GM21737 (cell line): ENCODE measurements at regions not wholly inside any gene's neighbourhood (a gene's known extent, or its start where the extent isn't known, plus 50 kb on each side); places are given as distances from the start of the nearest gene placed in this dataset.
"Not testable (repeated sequence)": the region's sequence is repeated elsewhere in the genome, so short reads cannot be mapped to it uniquely, and the experiment has no call there.

Experiments used
- ATAC-seq: cut with Tn5 transposase; IDR thresholded peaks from one replicate; pipeline ENCODE4 v1.9.1; 2021; ENCODE audit warnings: mild to moderate bottlenecking, moderate library complexity; ENCODE audit not compliant: unreplicated experiment

DNA sequence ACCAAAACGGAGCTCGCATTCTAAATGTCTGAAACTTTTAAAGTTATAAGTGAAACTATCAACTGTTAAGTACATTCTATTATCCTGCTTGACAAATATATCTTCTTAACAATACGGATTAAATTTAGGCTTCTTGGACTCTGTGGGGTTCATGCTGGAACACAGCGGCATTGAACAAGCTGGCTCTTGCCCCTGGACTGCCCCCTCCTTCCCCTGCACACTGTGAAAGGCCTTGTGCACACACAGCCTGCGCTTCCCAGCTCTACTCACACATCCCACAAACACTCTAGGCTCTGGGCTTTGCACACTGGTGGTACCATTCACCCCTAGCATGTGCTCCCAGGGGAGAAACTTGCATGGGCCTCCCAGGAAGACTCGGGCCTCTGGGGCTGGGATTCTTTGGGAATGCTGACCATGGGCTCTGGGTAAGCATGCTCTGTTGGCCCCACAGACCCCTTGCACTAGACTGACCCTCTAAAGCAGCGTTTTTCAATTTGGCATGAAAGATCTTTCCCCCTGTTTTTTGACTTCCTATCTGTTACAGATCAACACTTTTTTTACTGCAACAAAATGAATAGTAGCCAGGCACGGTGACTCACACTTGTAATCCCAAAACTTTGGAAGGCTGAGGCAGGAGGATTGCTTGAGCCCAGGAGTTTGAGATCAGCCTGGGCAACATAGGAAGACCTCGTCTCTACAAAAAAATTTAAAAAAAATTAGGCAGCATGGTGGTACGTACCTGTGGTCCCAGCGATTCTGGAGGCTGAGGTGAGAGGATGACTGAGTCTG lies 96.2 kb upstream of the CPM start:
- no peak for ATAC-seq

- no peak for ATAC-seq
Observed at GRCh38 chr12:69030321-69030720, 97.3 kb upstream of the CPM start.

GRCh38 chr12:69036533-69036932 lies 103.6 kb upstream of the CPM start:
- ATAC-seq = no peak

DNA sequence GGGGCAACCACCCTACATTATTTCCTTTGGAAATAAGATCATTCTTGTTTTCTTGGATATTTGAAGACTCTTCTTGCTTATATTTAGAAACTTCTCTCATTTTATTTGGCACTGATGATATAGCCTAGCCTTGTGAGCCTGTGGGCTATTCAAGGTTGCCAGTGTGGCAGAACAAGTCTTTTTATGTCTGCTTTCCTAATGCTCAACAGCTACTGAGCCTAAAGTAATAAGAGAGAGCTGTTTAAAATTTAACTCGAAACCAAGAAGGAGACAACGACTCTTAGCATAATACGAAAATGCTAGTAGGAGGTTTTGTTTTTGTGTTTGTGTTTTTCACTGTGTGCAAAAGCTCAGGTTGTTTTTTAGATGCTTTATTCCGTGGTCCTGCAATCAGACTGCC lies 104.0 kb upstream of the CPM start:
- no peak for ATAC-seq

DNA sequence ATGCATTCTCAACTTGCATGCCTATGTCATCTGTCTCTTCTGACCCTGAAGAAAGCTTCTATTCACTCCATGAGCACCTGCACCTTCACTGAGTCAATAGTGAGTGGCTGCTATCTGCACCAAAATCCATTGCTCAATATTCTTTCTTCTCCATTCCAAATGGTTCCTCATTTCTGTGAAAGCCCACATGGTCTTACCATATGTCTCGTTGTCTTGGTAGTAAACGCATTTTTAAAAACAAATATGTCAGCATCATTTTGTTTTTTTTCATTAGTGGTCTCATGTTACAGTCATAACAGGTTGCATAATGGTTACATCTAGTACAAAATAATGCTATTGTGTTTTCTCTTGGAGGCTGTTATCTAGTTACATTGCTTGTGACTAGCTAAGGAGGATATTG lies 106.9 kb upstream of the CPM start:
- no peak for ATAC-seq

- ATAC-seq = no peak
Observed at GRCh38 chr12:69042557-69042956, 109.6 kb upstream of the CPM start.

DNA sequence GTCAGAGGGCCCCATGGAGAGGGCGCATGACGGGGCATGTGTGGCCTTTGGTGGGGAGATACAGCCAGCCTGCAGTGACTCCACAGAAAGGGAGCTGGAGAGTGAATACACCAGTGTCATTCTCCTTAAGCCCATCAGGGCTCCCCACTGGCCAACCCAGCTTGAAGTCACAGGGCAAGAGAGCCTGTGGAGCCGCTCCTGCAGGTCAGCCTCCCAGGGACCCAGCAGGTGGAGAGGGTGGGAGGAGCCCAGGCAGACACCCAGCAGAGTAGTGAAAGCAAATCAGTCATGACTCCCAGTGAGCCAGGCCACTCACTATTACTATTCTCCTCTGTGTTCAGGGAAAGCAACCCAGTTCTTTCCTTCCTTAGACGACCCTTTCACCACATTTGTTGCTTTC lies 110.0 kb upstream of the CPM start:
- no peak for ATAC-seq

- ATAC-seq = no peak
Observed at GRCh38 chr12:69044887-69045286, 111.9 kb upstream of the CPM start.

DNA sequence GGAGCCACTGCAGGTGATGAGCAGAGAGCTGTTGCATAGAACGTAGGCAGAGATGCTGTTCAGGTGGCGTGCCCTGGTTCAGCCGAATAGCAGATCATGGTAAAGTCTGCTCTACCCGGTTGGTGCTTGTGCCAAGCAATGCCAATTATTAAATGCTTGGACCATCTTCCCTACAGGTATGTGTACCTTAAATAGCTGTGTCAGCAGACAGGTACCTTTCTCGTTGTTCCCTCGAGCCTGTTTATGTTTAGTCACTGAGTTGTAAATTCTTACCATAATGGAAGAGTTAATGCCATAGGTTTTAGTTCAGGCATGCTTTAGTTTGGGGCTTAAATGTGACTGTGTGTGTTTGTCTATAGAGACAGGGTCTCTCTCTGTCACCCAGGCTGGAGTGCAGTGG lies 112.5 kb upstream of the CPM start:
- ATAC-seq = no peak

DNA sequence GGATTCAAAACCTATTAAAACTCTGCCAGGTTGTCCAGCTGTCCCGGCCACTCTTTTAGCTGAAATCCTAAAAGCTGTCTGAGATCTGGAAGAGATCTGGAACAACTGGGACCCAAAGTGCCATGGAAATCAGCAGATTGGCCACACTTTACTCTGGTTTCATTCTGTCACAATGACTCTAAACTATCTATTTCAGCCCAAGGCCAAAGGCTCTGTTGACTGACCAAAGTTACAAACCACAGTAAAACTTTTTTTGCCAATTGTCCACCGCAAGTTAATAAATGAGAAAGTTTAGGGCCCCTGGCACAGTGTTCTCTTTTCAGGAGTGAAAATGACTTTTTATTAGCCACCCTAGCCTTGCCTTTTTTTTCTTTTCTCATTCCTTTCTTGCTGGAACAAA lies 113.4 kb upstream of the CPM start:
- ATAC-seq = no peak

DNA sequence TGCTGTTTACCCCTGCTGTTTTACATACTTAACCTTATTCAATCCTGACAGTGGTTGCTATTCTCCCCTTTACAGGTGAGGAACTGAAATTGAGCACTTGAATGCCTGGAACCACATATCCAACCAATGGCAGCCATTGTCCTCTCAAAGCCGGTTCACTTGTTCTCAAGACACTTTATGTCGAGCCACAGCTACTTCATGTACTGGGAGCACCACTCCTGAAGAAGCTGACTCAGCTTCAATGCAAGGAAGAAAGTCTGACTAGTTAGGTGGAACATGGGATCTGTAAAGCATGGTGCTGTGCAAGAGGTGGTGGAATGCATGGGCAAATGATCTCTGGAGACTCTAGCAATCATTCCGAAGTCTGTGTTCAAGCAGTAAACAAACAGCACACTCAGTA lies 113.9 kb upstream of the CPM start:
- no peak for ATAC-seq

DNA sequence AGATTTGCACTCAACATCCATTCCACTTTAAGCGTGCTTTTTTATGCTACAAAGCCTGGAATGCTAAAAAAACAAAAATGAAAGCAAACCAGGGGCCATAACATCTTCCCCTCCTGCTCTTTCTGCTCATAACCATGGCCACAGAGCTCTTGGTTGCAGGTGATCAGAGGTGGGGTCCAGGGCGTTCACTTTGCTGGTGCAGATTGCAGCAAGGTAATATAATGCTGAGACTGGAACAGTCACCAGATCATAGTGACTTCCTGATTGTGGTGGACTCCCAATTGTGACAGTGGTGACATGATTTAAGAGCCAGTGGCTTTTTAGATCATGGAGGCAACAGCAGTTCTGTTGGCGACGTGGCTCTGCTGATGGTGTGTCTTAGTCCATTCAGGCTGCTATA lies 115.0 kb upstream of the CPM start:
- ATAC-seq = no peak

- ATAC-seq = not testable (repeated sequence)
Observed at GRCh38 chr12:69049855-69050254, 116.9 kb upstream of the CPM start.

GRCh38 chr12:69052613-69053408 lies 119.8 kb upstream of the CPM start:
- no peak for ATAC-seq

- no peak for ATAC-seq
Observed at GRCh38 chr12:69054343-69055056, 121.5 kb upstream of the CPM start.

DNA sequence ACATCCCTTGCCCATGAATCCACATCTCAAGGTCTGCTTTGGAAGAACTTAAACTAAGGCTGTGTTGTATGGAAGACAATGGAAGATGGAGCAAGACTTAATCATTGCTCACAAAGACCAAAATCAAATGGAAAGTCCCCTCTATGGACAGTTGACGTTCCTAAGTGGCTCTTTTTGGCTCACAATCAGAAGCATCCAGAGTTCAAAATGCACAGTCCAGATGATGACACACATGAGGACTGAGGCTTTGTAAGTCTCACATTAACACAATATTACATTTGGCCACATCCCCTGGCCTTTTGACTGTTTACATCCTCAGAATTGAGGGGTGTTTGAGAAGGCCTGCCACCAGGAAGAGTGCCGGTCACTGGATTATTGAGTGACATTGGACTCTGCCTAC lies 122.3 kb upstream of the CPM start:
- no peak for ATAC-seq

GRCh38 chr12:69055706-69056105 lies 122.7 kb upstream of the CPM start:
- ATAC-seq = no peak

GRCh38 chr12:69056743-69057515 lies 124.0 kb upstream of the CPM start:
- no peak for ATAC-seq

DNA sequence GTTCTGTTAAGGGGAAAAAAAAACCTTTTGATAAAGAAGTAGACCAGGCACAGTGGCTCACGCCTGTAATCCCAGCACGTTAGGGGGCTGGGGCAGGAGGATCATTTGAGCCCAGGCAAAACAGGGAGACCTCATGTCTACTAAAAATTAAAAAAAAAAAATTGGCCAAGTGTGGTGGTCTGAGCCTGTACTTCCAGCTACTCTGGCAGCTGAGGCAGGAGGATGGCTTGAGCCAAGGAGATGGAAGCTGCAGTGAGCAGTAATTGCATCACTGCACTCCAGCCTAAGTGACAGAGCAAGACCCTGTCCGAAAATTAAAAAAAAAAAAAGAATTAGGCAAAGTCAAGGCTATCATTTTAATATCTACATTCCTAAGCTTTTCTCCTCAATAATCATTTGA lies 124.8 kb upstream of the CPM start:
- no peak for ATAC-seq

GRCh38 chr12:69059465-69060457 lies 126.8 kb upstream of the CPM start:
- ATAC-seq = no peak
